Inflammatory macrophage treated with lipopolysaccharide for 4 hours (primary cell): ENCODE measurements at regions not wholly inside any gene's neighbourhood (a gene's known extent, or its start where the extent isn't known, plus 50 kb on each side); places are given as distances from the start of the nearest gene placed in this dataset.
A peak's percentile ranks its signal among the peaks of the same experiment; 100 is the strongest.

ENCODE experiments used
- DNase-seq: peaks from one replicate; pipeline ENCODE4 v3.0.0-alpha.2; 2020

- DNase-seq = no peak
Observed at GRCh38 chrX:78456909-78457308, 129.5 kb upstream of the CYSLTR1 start.

DNA sequence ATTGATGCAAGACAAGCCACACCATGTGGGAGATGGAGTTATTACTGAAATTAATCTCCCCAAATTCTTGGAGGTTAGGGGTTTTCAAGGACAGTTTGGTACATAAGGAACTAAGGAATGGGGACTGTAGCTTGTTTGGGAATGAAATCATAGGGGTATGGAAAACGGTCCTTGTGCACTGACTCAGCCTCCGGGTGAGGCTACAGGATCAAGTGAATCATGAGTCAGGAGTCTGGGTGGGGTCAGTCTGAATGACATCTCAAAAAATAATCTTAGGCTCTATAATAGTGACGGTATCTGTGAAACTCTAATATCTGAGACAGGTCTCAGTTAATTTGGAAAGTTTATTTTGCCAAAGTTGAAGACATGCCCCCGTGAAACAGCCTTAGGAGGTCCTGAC lies 128.5 kb upstream of the CYSLTR1 start:
- no peak for DNase-seq

DNA sequence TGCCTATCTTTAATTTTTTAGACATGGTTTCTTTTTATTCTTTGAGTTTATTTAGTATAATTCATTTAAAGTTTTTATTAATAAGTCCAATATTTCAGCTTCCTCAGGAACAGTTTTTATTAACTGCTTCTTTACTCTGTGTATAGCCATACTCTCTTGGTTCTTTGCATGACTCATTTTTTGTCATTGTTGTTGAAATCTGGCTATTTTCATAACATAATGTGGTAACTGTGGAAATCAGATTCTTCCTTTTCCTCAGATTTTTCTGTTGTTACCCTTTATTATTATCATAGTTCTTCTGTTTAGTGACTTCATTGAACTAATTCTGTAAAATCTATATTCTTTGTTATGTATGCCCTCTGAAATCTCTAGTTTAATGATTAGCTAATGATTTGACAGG lies 124.9 kb upstream of the CYSLTR1 start:
- peak; percentile 20 for DNase-seq

DNA sequence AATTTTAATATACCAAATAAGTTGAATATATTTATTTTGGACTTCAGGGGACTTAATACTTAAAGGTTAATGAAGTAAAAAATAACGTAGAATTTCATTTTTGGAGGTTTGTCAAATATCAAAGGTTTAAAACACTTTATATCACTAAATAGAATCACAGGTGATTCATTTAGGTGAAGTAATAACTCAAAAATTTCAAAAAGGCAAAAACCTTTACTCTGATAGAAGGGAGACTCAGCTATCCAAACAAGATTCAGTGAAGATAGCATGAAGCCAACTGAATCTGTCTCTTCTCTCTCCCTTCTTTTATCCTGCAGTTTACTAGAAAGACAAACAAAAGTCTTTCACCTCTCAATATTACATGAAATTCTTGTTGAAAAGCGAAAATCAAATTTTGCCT lies 110.2 kb upstream of the CYSLTR1 start:
- no peak for DNase-seq

DNA sequence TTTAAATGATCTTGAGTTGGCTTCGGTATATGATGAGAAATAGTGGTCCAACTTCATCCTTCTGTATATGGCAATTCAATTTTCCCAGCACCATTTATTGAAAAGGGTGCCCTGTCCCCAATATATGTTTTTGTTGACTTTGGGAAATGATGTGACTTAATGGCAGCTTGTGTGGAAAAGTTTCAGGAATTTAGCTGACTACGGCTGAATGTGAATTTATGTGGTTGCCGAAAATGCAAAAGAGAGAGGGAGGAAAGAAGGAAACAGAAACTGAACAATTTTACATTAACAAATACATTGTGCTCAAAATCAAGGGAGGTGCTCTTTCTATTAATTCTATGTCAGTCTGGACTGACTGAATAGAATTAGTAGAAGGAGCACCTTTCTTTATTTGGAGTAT lies 101.8 kb upstream of the CYSLTR1 start:
- DNase-seq = no peak

- DNase-seq = no peak
Observed at GRCh38 chrX:78388663-78389062, 61.3 kb upstream of the CYSLTR1 start.

- DNase-seq = peak; percentile 5
Observed at GRCh38 chrX:78387364-78387763, 60.0 kb upstream of the CYSLTR1 start.

DNA sequence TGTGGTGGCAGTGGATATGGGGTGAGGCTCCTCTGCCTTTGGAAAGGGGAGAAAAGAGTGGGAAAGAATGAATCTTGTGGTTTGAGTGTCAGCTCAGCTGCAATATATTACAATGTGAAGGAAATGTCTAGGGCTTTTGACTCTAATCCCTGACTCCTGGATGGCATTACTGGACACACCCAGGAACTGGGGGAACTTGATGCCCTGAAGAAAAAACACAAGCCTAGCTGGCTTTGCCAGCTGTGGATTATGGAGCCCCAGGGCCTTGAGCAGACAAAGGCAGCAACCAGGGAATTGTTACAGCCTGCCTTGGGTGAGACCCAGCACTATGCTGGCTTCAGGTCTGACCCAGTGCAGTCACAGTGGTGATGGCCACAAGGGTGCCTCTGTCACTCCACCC lies 57.1 kb upstream of the CYSLTR1 start:
- no peak for DNase-seq

- DNase-seq = no peak
Observed at GRCh38 chrX:78383594-78383993, 56.2 kb upstream of the CYSLTR1 start.

DNA sequence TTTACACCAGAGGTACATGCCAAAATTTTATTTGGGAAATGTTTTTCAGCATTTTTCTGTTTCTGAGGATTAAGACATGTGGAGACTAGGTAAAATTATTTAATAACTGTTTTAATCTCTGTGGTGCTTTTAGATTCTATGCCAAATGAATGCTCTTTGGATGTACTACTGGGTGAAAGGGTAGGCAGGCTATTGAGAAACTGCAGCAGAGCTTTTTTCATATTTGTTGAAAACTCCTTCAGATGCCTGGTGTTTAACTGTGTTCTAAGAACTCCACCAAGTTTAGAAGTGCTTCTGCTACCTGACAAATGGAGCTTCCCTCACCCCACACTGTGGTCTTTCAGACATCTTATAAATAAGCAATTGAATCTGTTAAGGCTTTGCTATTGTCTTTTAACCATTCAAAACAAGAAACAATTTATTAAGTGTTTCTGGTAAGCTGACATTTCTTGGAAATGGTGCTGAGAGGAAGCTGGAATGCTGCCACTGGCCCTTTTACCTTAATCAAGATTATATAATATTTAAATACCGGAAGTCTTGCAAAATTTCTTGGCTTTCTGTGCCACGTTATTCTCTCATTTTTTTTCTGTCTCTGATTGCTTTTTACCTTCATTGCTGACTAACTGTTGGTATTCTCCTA lies 51.2 kb upstream of the CYSLTR1 start:
- no peak for DNase-seq
